ENCODE measurements at regions not wholly inside any gene's neighbourhood (a gene's known extent, or its start where the extent isn't known, plus 50 kb on each side); places are given as distances from the start of the nearest gene placed in this dataset.
"Not testable (repeated sequence)": the region's sequence is repeated elsewhere in the genome, so short reads cannot be mapped to it uniquely, and the experiment has no call there.

GRCh38 chr2:34242763-34243123 lies 643.6 kb upstream of the FAM98A start:
- Histone ChIP-seq H3K27ac (no peak overlapping the region), H3K4me3 (no peak overlapping the region)

DNA sequence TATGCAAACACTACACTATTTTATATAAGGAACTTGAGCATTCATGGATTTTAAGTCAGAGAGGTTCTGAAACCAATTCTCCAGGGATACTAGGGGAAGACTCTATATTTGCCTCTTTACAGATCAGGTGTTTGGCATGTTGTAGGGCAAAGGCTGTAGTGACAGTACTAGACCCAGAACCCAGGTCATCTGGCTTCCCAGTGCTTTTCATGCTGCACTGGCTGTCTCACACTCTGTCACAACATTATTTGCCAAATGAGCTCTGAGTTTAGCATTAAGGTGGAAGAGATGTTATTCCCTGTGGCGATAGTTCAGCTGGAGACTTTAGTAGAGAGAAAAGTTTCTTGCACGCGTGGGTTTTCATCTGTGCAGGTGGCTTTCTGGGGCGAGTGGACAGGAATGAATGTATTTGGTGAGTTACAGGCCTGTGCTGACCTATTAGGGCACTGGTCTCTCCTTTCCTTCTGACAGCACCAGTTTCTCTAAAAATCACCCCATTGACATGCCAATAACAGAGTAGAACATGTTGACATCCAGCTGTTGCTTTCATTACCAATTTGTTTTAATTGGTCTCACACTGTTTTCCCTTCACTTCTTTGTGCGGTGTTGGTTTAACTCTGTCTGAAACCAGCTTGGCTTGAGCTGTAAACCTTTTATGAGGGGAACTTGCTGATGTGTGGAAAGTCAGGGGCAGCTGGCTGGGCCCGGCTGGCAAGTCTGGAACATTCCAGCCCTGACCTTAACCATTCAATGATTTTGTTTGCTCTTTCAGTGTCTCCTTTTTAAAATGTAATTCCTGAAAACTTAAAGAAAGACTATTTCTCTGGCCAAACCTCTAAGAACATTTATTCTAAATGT lies 643.0 kb upstream of the FAM98A start:
- H3K27ac ChIP-seq = no peak overlapping the region
- no peak overlapping the region for H3K4me3 ChIP-seq

- Histone ChIP-seq H3K27ac (no peak overlapping the region), H3K4me3 (no peak overlapping the region)
These were observed 640.4 kb upstream of the FAM98A start for GRCh38 chr2:34239511-34239910.

- Histone ChIP-seq H3K27ac (no peak overlapping the region), H3K4me3 (no peak overlapping the region)
These were observed 635.7 kb upstream of the FAM98A start for GRCh38 chr2:34234823-34235222.

- H3K4me3 ChIP-seq = no peak overlapping the region
These were observed 630.9 kb upstream of the FAM98A start for GRCh38 chr2:34229998-34230397.

GRCh38 chr2:34215174-34215573 lies 616.1 kb upstream of the FAM98A start:
- Histone ChIP-seq H3K27ac (no peak overlapping the region), H3K4me3 (no peak overlapping the region)

More at GRCh38 chr2:34229998-34230397, 630.9 kb upstream of the FAM98A start:
- H3K27ac ChIP-seq = no peak overlapping the region

- H3K4me3 ChIP-seq, H3K27ac ChIP-seq: not testable (repeated sequence)
These were observed 611.3 kb upstream of the FAM98A start for GRCh38 chr2:34210382-34210781.

DNA sequence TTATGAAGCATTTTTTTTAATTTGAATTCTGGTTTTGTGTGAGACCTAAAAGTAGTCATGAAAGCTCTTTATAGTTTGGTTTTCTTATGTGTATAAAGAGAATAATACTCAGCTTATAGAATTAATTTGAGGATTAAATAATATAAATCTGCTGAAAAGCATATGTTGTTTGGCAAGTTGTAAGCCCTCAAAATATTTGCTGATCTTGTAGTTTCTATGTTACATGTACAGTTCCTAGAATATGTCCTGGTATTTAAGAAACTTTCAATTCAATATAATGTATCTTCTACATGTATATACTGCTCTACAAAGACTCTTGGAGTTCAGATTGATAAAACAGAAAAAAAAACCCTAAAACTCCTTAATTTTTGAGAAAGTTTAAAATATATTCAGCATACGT lies 605.5 kb upstream of the FAM98A start:
- H3K27ac ChIP-seq = no peak overlapping the region
- no peak overlapping the region for H3K4me3 ChIP-seq

GRCh38 chr2:34201099-34201498 lies 602.0 kb upstream of the FAM98A start:
- Histone ChIP-seq H3K27ac (no peak overlapping the region), H3K4me3 (no peak overlapping the region)

DNA sequence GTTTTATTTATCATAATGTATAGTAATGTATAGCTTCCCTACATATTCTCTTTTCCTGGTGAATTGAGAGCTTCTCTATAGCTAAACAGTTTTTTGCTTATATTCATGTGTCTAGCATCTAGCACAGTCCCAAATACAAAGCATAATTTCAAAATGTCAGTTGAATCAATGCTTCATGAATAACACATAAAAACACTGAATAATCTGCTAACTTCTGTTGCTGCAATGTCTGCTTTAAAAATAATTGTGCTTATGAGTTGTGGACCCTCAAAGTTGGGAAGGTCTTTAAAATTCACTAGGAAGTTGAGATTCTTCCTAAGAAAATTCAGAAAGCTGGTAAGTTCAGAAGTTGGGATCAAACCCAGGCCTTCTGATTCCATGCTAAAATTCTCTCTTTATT lies 600.9 kb upstream of the FAM98A start:
- no peak overlapping the region for H3K27ac ChIP-seq

DNA sequence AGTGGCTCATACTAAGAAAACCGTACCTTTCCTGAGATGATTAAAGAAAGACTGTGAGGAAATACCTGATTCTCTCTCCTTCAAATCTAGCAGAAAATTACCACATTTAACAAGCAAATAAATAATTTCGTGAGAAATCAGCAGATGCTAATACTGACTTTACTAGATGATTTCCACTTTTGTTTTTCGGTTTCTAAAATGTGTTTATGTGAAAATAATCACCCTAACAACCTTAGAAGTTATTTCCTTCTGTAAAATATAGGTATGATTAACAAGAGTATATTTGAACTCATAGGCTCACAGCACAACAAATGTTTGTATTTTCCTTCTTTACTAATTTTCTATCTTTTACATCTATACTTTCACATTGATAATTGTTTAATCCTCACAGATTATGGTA lies 594.1 kb upstream of the FAM98A start:
- Histone ChIP-seq H3K4me3 (no peak overlapping the region), H3K27ac (no peak overlapping the region)

More for the DNA sequence above, 600.9 kb upstream of the FAM98A start:
- no peak overlapping the region for H3K4me3 ChIP-seq

DNA sequence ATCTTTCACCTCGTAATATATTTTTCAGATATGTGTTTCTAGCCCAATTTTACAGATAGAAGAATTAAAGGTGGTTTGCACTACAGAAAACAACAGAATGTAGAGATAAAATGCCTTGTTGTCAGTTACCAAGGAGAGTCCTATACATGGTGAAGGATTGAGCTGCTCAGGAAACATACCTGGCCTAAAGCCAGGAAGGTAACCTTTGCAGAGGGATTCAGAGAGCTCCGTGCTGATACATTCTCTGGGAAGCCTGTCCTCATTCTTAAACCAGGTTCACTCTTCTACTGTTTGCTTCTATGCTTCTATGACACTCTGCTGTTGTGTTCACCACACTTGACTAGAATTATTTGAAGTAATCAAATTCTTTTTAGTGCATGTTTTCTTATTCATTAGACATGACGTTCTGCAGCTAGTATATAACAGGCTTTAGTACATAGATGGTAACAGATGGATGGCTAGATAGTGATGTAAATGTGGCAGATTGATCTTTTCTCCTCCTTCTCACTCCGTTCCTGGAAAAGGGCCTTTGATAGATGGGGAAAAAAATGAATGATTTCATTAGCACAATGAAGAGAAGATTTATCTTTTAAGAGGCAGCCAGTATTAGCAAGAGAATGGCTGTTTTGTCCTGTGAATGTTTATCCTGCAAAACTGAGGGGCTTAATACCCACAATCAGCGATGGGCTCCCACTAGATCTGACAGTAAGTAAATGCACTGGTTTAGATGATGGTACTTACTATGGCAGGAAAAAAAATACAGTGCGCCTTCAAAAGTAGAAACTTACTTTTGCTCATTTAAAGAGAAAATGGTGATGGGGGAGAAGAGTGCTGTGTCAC lies 589.6 kb upstream of the FAM98A start:
- H3K27ac ChIP-seq = no peak overlapping the region
- no peak overlapping the region for H3K4me3 ChIP-seq

GRCh38 chr2:34179511-34179910 lies 580.4 kb upstream of the FAM98A start:
- no peak overlapping the region for H3K27ac ChIP-seq
- H3K4me3 ChIP-seq = no peak overlapping the region

GRCh38 chr2:34178482-34178881 lies 579.4 kb upstream of the FAM98A start:
- no peak overlapping the region for H3K27ac ChIP-seq
- H3K4me3 ChIP-seq = no peak overlapping the region

GRCh38 chr2:34176693-34177092 lies 577.6 kb upstream of the FAM98A start:
- no peak overlapping the region for H3K27ac ChIP-seq
- H3K4me3 ChIP-seq = no peak overlapping the region

DNA sequence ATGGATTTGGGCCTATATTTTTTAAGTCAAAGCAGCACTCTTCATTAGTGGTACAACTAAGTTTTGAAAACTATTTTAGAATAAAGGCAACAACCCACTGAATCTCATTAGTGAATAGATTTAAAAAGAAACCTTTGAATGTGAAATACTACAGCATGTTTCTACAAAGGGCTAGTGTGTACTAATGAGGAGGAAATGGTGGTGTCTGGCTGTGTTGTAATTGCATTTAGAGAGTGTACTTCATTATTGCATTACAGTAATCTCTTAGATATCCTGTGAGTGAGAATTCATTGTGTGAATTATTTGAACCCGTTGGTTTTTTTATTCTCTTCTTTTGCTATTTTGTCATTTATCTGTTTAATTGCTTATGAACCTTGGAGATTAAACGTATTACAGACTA lies 575.4 kb upstream of the FAM98A start:
- Histone ChIP-seq H3K4me3 (no peak overlapping the region), H3K27ac (no peak overlapping the region)

- Histone ChIP-seq H3K4me3 (no peak overlapping the region), H3K27ac (no peak overlapping the region)
These were observed 563.1 kb upstream of the FAM98A start for GRCh38 chr2:34162231-34162630.

- H3K27ac ChIP-seq = no peak overlapping the region
- H3K4me3 ChIP-seq = no peak overlapping the region
These were observed 562.5 kb upstream of the FAM98A start for GRCh38 chr2:34161549-34161948.

- Histone ChIP-seq H3K4me3 (no peak overlapping the region), H3K27ac (no peak overlapping the region)
These were observed 560.8 kb upstream of the FAM98A start for GRCh38 chr2:34159901-34160300.

DNA sequence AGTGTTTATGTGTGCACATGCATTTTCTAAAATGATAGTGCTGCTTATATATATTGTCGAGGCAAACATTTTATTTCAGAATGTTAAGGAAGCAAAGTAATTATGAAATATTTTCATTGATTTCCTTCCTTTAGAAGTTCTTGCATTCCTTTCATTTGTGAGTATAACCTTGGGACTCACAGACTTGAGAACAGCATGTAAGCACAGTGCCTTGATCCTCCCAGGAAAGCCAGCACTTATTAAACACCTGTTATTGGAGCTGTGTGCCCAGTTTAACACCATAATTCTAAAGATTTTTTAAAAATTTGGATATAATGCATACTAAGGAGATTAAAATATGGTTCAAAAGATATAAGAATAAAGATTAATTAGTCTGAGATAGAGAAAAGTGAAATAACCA lies 554.4 kb upstream of the FAM98A start:
- no peak overlapping the region for H3K27ac ChIP-seq
- H3K4me3 ChIP-seq = no peak overlapping the region

DNA sequence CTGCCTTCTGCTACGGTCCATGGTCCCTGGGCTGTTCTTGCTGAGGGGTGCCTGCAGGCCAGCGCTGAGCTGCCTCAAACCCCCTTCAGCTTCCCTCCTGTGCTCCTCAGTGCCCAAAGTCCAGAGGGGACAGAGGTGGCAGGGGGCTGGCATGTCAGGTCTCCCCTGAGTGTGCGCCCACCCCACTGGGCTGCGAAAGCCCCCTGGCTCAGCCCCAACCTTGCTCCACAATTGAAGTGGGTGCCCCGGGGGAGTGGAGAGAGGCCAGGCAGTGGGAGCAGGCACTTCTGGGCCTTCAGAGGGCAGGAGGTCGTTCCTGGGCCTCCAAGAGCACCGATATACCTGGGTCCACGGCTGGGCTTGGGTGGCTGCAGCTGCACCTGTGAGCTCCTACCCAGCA lies 548.7 kb upstream of the FAM98A start:
- H3K4me3 ChIP-seq = no peak overlapping the region
- H3K27ac ChIP-seq = no peak overlapping the region

All from skin epidermis (tissue), 12 donors.